T-helper 2 cell treated with Interferon-gamma antibody and Interleukin-4, amounts not matched to agents 100 ng/mL and 5 ng/mL, for 36 hours (primary cell): ENCODE measurements at regions not wholly inside any gene's neighbourhood (a gene's known extent, or its start where the extent isn't known, plus 50 kb on each side); places are given as distances from the start of the nearest gene placed in this dataset.

Experiments
- intact Hi-C: fragments of 100-400 bp; cut with micrococcal nuclease; formaldehyde crosslinking; loops from one replicate; pipeline ENCODE4 v1.15.1; 2023

GRCh38 chr1:38270849-38271633, 224.4 kb upstream of the POU3F1 start:
- intact Hi-C loops, result no loop called here

- intact Hi-C loops, result no loop called here
These were observed 223.6 kb upstream of the POU3F1 start for GRCh38 chr1:38269923-38270848.

- intact Hi-C loops, result no loop called here
These were observed 221.6 kb upstream of the POU3F1 start for GRCh38 chr1:38268226-38268625.

- intact Hi-C loops, result no loop called here
These were observed 220.7 kb upstream of the POU3F1 start for GRCh38 chr1:38267037-38268036.

- intact Hi-C loops, result no loop called here
These were observed 219.6 kb upstream of the POU3F1 start for GRCh38 chr1:38266197-38266520.

GRCh38 chr1:38265293-38266196, 219.0 kb upstream of the POU3F1 start:
- intact Hi-C loops, result no loop called here

- intact Hi-C loops, result no loop called here
These were observed 216.8 kb upstream of the POU3F1 start for GRCh38 chr1:38263438-38263837.

- intact Hi-C loops, result no loop called here
These were observed 215.0 kb upstream of the POU3F1 start for GRCh38 chr1:38261574-38261973.

- intact Hi-C loops, result no loop called here
These were observed 211.6 kb upstream of the POU3F1 start for GRCh38 chr1:38258085-38258627.

- intact Hi-C loops, result no loop called here
These were observed 210.8 kb upstream of the POU3F1 start for GRCh38 chr1:38257374-38257773.

- intact Hi-C loops, result no loop called here
These were observed 209.5 kb upstream of the POU3F1 start for GRCh38 chr1:38256072-38256471.

GRCh38 chr1:38253314-38253713, 206.7 kb upstream of the POU3F1 start:
- intact Hi-C loops, result no loop called here

- intact Hi-C loops, result no loop called here
These were observed 203.8 kb upstream of the POU3F1 start for GRCh38 chr1:38250356-38250755.

GRCh38 chr1:38249001-38249400, 202.4 kb upstream of the POU3F1 start:
- intact Hi-C loops, result no loop called here

- intact Hi-C loops, result no loop called here
These were observed 200.7 kb upstream of the POU3F1 start for GRCh38 chr1:38246955-38247952.

GRCh38 chr1:38244218-38244845, 197.7 kb upstream of the POU3F1 start:
- intact Hi-C loops, result no loop called here

GRCh38 chr1:38243106-38243505, 196.5 kb upstream of the POU3F1 start:
- intact Hi-C loops, result no loop called here

GRCh38 chr1:38242506-38242905, 195.9 kb upstream of the POU3F1 start:
- intact Hi-C loops, result no loop called here
